Gastroesophageal sphincter (tissue), 4 donors: ENCODE measurements at regions not wholly inside any gene's neighbourhood (a gene's known extent, or its start where the extent isn't known, plus 50 kb on each side); places are given as distances from the start of the nearest gene placed in this dataset.

Source experiments
- ATAC-seq: fragments of 150-250 bp; one replicate; pipeline ENCODE4 v1.9.1; 2016; ENCODE audit warnings: mild to moderate bottlenecking, moderate library complexity
- H3K27ac ChIP-seq, 4 donors: fragments of 200-600 bp; sonication (generic) in 3 of 4; 1 replicate in 3 of 4; 2 replicates in 1 of 4; pipeline ENCODE4 v1.5.1; 2016 to 2019
- H3K27me3 ChIP-seq: fragments of 200-600 bp; sonication (generic); one replicate; pipeline ENCODE4 v1.5.1; 2019
- H3K36me3 ChIP-seq, 2 donors: fragments of 200-600 bp; sonication (generic); one replicate each; pipeline ENCODE4 v1.5.1; 2019; ENCODE audit warnings: control low read depth in 1 of 2
- H3K4me1 ChIP-seq, 3 donors: fragments of 200-600 bp; sonication (generic); 1 replicate in 2 of 3; 2 replicates in 1 of 3; pipeline ENCODE4 v1.5.1; 2016 to 2019; ENCODE audit warnings: control low read depth in 2 of 3
- H3K4me3 ChIP-seq, 2 donors: fragments of 200-600 bp; sonication (generic); one replicate each; pipeline ENCODE4 v1.5.1; 2019; ENCODE audit warnings: mild to moderate bottlenecking in 1 of 2, moderate library complexity in 1 of 2
- H3K9me3 ChIP-seq, 3 donors: fragments of 200-600 bp; sonication (generic); one replicate each; pipeline ENCODE4 v1.5.1; 2017 to 2019; ENCODE audit warnings: control low read depth in 2 of 3
- CTCF ChIP-seq, 4 experiments: fragments of 200-600 bp in 2 of 4; fragments of 450-650 bp in 2 of 4; sonication (generic) in 1 of 4; IDR thresholded peaks; one replicate each; pipeline ENCODE4 v1.5.1; 2017 to 2019; ENCODE audit warnings: antibody characterized with exemption in 4 of 4, mild to moderate bottlenecking in 2 of 4, moderate library complexity in 2 of 4
- EP300 ChIP-seq: sonication (generic); formaldehyde crosslinking; IDR thresholded peaks from one replicate; pipeline ENCODE4 v1.6.1; 2017; ENCODE audit warnings: antibody characterized with exemption, mild to moderate bottlenecking
- POLR2A ChIP-seq, 2 donors: fragments of 450-650 bp; IDR thresholded peaks; one replicate each; pipeline ENCODE4 v1.6.1; 2017; ENCODE audit warnings: antibody characterized with exemption in 2 of 2, mild to moderate bottlenecking in 2 of 2, moderate library complexity in 1 of 2
- POLR2AphosphoS5 ChIP-seq: sonication (generic); formaldehyde crosslinking; IDR thresholded peaks from one replicate; pipeline ENCODE4 v1.6.1; 2017; ENCODE audit warnings: antibody characterized with exemption
- WGBS, 2 donors: methylation state at CpG; one replicate each; pipeline ENCODE4 v1.1.5; 2018; ENCODE audit warnings: low coverage in 1 of 2; 5-methylcytosine and 5-hydroxymethylcytosine counted together

- WGBS, 2 donors: 90 to 91% methylated on average over 2 to 6 of the region's 11 CpGs
- no peak overlapping the region for H3K4me3 ChIP-seq
- H3K27me3 ChIP-seq: no peaks in the 10 kb centered on the region
- H3K4me1 ChIP-seq: no peaks in the 10 kb centered on the region
- ATAC-seq: no peak
- TF ChIP-seq CTCF (IDR thresholded peaks at IDR 0.05) (no peak), POLR2A (IDR thresholded peaks at IDR 0.05) (no peak), POLR2AphosphoS5 (no peak), EP300 (no peak)
- H3K27ac ChIP-seq: no peak overlapping the region
- H3K9me3 ChIP-seq: no peaks in the 10 kb centered on the region
- H3K36me3 ChIP-seq: no peaks in the 10 kb centered on the region
Measured at GRCh38 chr2:60097298-60097697, 456.2 kb downstream of the BCL11A start.

GRCh38 chr2:60096556-60096955 is 456.9 kb downstream of the BCL11A start:
- Histone ChIP-seq H3K4me1 (no peaks in the 10 kb centered on the region), H3K36me3 (no peaks in the 10 kb centered on the region), H3K27ac (no peak overlapping the region), H3K27me3 (no peaks in the 10 kb centered on the region), H3K4me3 (no peak overlapping the region), H3K9me3 (no peaks in the 10 kb centered on the region)
- no peak for ATAC-seq
- 81 to 100% methylated on average over 1 to 4 of the region's 5 CpGs for WGBS, 2 donors
- TF ChIP-seq POLR2AphosphoS5: no peak
- TF ChIP-seq CTCF (IDR thresholded peaks at IDR 0.05): no peak
- no peak for TF ChIP-seq EP300
- TF ChIP-seq POLR2A (IDR thresholded peaks at IDR 0.05): no peak

DNA sequence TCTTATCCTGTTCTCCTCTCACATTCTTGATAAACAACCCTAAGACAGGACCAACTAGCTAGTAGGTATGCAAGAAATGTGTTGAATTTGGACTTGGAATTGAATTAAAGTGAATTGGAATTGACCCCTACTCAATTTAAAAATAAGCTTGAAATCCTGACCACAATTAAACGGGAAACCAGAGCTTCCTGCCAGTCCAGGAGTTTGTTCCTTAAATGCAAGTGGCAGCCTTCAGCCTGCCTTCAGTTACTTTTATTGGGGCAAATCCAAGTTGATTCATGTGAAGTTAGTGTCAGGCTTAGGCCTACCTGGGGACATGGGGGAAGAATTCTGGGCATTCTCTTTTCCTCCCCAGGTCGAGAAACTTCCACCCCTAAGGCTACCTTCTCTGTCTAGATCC is 457.6 kb downstream of the BCL11A start:
- no peaks in the 10 kb centered on the region for H3K9me3 ChIP-seq
- no peak overlapping the region for H3K27ac ChIP-seq
- H3K4me3 ChIP-seq: no peak overlapping the region
- ATAC-seq: no peak
- no peaks in the 10 kb centered on the region for H3K27me3 ChIP-seq
- H3K4me1 ChIP-seq: no peaks in the 10 kb centered on the region
- WGBS, 2 donors: 61 to 88% methylated on average over 1 to 2 of the region's 2 CpGs
- TF ChIP-seq POLR2A (IDR thresholded peaks at IDR 0.05) (no peak), POLR2AphosphoS5 (no peak), CTCF (IDR thresholded peaks at IDR 0.05) (no peak), EP300 (no peak)
- H3K36me3 ChIP-seq: no peaks in the 10 kb centered on the region

GRCh38 chr2:60095202-60095815 is 458.1 kb downstream of the BCL11A start:
- 59 to 83% methylated on average over 1 to 2 of the region's 2 CpGs for WGBS, 2 donors
- ATAC-seq: no peak
- TF ChIP-seq CTCF (IDR thresholded peaks at IDR 0.05) (no peak), EP300 (no peak), POLR2AphosphoS5 (no peak)

DNA sequence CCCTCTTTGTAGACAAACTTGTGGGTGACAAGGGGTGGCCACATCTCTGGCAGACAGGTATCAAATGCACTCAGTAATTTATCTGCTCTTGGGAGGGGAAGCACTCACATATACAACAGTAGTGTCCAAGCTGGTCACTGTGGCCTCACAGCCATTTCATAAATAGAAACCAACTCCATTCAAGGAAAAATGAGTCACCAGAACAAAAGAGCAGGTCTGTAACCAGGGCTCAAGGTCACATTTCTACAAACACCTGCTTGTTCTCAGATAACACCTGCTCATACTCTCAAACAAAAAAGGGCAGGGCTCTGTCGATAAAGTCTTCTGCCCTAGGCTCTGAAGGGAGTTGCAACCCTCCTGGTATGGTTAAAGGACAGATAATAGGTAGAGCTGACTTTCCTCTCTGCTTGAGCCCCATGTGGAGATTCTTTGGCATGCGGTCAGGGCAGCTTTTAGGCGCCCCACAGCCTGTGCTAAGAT is 459.0 kb downstream of the BCL11A start:
- Histone ChIP-seq H3K4me3 (no peak overlapping the region), H3K9me3 (no peaks in the 10 kb centered on the region), H3K36me3 (no peaks in the 10 kb centered on the region), H3K27me3 (no peaks in the 10 kb centered on the region), H3K4me1 (no peaks in the 10 kb centered on the region), H3K27ac (no peak overlapping the region)
- no peak for TF ChIP-seq POLR2AphosphoS5
- no peak for TF ChIP-seq EP300
- TF ChIP-seq CTCF (IDR thresholded peaks at IDR 0.05): no peak
- no peak for TF ChIP-seq POLR2A (IDR thresholded peaks at IDR 0.05)
- 25 to 74% methylated on average over 1 to 3 of the region's 3 CpGs for WGBS, 2 donors
- ATAC-seq: no peak

More at GRCh38 chr2:60095202-60095815, 458.1 kb downstream of the BCL11A start:
- Histone ChIP-seq H3K9me3 (no peaks in the 10 kb centered on the region), H3K27ac (no peak overlapping the region), H3K36me3 (no peaks in the 10 kb centered on the region), H3K27me3 (no peaks in the 10 kb centered on the region), H3K4me1 (no peaks in the 10 kb centered on the region), H3K4me3 (no peak overlapping the region)
